ENCODE measurements at regions not wholly inside any gene's neighbourhood (a gene's known extent, or its start where the extent isn't known, plus 50 kb on each side); places are given as distances from the start of the nearest gene placed in this dataset.

GRCh38 chr13:72656357-72656756 is 71.1 kb downstream of the MZT1 start:
- TF ChIP-seq POLR2A (IDR thresholded peaks at IDR 0.05; ENCODE audit: low read length) (no peak), GATA1 (IDR thresholded peaks at IDR 0.05; ENCODE audit: low read depth, low read length) (no peak)

Measured in erythroblast (primary cell).